ENCODE measurements at regions not wholly inside any gene's neighbourhood (a gene's known extent, or its start where the extent isn't known, plus 50 kb on each side); places are given as distances from the start of the nearest gene placed in this dataset.
A peak's percentile ranks its signal among the peaks of the same experiment; 100 is the strongest.

GRCh38 chr12:102609996-102610395 lies 129.6 kb upstream of the IGF1 start:
- H3K4me3 ChIP-seq (ENCODE audit: low read depth, low read length), result no peak overlapping the region
- TF ChIP-seq CTCF (IDR thresholded peaks at IDR 0.05; ENCODE audit: low read depth, low read length, missing control alignments), result no peak
- no peak for DNase-seq (ENCODE audit: low read depth)

GRCh38 chr12:102603021-102603420 lies 122.7 kb upstream of the IGF1 start:
- H3K4me3 ChIP-seq (ENCODE audit: low read depth, low read length), result no peak overlapping the region
- DNase-seq (ENCODE audit: low read depth), result peak; percentile 1
- TF ChIP-seq CTCF (IDR thresholded peaks at IDR 0.05; ENCODE audit: low read depth, low read length, missing control alignments), result no peak

- no peak for DNase-seq (ENCODE audit: low read depth)
- no peak overlapping the region for H3K4me3 ChIP-seq (ENCODE audit: low read depth, low read length)
Measured at GRCh38 chr12:102602521-102602920, 122.2 kb upstream of the IGF1 start.

GRCh38 chr12:102601621-102602020 lies 121.3 kb upstream of the IGF1 start:
- DNase-seq (ENCODE audit: low read depth), result no peak
- no peak for TF ChIP-seq CTCF (IDR thresholded peaks at IDR 0.05; ENCODE audit: low read depth, low read length, missing control alignments)
- H3K4me3 ChIP-seq (ENCODE audit: low read depth, low read length), result no peak overlapping the region

More at GRCh38 chr12:102602521-102602920, 122.2 kb upstream of the IGF1 start:
- no peak for TF ChIP-seq CTCF (IDR thresholded peaks at IDR 0.05; ENCODE audit: low read depth, low read length, missing control alignments)

- H3K4me3 ChIP-seq (ENCODE audit: low read depth, low read length), result no peak overlapping the region
- no peak for TF ChIP-seq CTCF (IDR thresholded peaks at IDR 0.05; ENCODE audit: low read depth, low read length, missing control alignments)
- no peak for DNase-seq (ENCODE audit: low read depth)
Measured at GRCh38 chr12:102596687-102597086, 116.3 kb upstream of the IGF1 start.

- DNase-seq (ENCODE audit: low read depth), result no peak
- TF ChIP-seq CTCF (IDR thresholded peaks at IDR 0.05; ENCODE audit: low read depth, low read length, missing control alignments), result no peak
- H3K4me3 ChIP-seq (ENCODE audit: low read depth, low read length), result no peak overlapping the region
Measured at GRCh38 chr12:102596031-102596430, 115.7 kb upstream of the IGF1 start.

- TF ChIP-seq CTCF (IDR thresholded peaks at IDR 0.05; ENCODE audit: low read depth, low read length, missing control alignments), result no peak
- H3K4me3 ChIP-seq (ENCODE audit: low read depth, low read length), result no peak overlapping the region
- DNase-seq (ENCODE audit: low read depth), result no peak
Measured at GRCh38 chr12:102595315-102595714, 115.0 kb upstream of the IGF1 start.
